NCI-H2171 treated with DMSO at 0.1 percent for 48 hours (cell line): ENCODE measurements at regions not wholly inside any gene's neighbourhood (a gene's known extent, or its start where the extent isn't known, plus 50 kb on each side); places are given as distances from the start of the nearest gene placed in this dataset.
"Not testable (repeated sequence)": the region's sequence is repeated elsewhere in the genome, so short reads cannot be mapped to it uniquely, and the experiment has no call there.

ENCODE experiments used
- DNase-seq: peaks from one replicate; lab custom pipeline; 2025; lab: John Stamatoyannopoulos, UW

GRCh38 chr4:116020141-116020722, 906.8 kb upstream of the NDST4 start:
- no peak for DNase-seq

GRCh38 chr4:116018831-116019230, 905.4 kb upstream of the NDST4 start:
- DNase-seq: no peak

- no peak for DNase-seq
Measured at GRCh38 chr4:116016201-116016600, 902.8 kb upstream of the NDST4 start.

GRCh38 chr4:116015549-116015948, 902.1 kb upstream of the NDST4 start:
- DNase-seq: no peak

- DNase-seq: no peak
Measured at GRCh38 chr4:116015062-116015461, 901.6 kb upstream of the NDST4 start.

- no peak for DNase-seq
Measured at GRCh38 chr4:116010923-116011322, 897.5 kb upstream of the NDST4 start.

- no peak for DNase-seq
Measured at GRCh38 chr4:116005806-116006088, 892.3 kb upstream of the NDST4 start.

- DNase-seq: no peak
Measured at GRCh38 chr4:116005037-116005805, 891.8 kb upstream of the NDST4 start.

GRCh38 chr4:116001291-116001690, 887.9 kb upstream of the NDST4 start:
- DNase-seq: no peak

GRCh38 chr4:115986573-115986972, 873.2 kb upstream of the NDST4 start:
- no peak for DNase-seq

- DNase-seq: not testable (repeated sequence)
Measured at GRCh38 chr4:115975421-115976001, 862.1 kb upstream of the NDST4 start.

GRCh38 chr4:115973768-115974167, 860.3 kb upstream of the NDST4 start:
- no peak for DNase-seq

- no peak for DNase-seq
Measured at GRCh38 chr4:115972967-115973366, 859.5 kb upstream of the NDST4 start.

GRCh38 chr4:115970859-115971258, 857.4 kb upstream of the NDST4 start:
- DNase-seq: no peak

GRCh38 chr4:115969756-115970155, 856.3 kb upstream of the NDST4 start:
- no peak for DNase-seq

- no peak for DNase-seq
Measured at GRCh38 chr4:115965588-115965987, 852.2 kb upstream of the NDST4 start.

- DNase-seq: not testable (repeated sequence)
Measured at GRCh38 chr4:115956054-115956796, 842.8 kb upstream of the NDST4 start.

GRCh38 chr4:115950806-115951205, 837.4 kb upstream of the NDST4 start:
- no peak for DNase-seq

GRCh38 chr4:115949974-115950743, 836.7 kb upstream of the NDST4 start:
- DNase-seq: not testable (repeated sequence)

GRCh38 chr4:115945026-115945425, 831.6 kb upstream of the NDST4 start:
- no peak for DNase-seq

- DNase-seq: no peak
Measured at GRCh38 chr4:115944146-115944905, 830.9 kb upstream of the NDST4 start.
